Suprapubic skin (tissue), 4 donors: ENCODE measurements at regions not wholly inside any gene's neighbourhood (a gene's known extent, or its start where the extent isn't known, plus 50 kb on each side); places are given as distances from the start of the nearest gene placed in this dataset.

ENCODE experiments used
- DNase-seq, 2 donors: peaks; one replicate each; pipeline ENCODE4 v3.0.0-alpha.2; 2019; ENCODE audit warnings: low spot score in 2 of 2
- H3K27ac ChIP-seq: fragments of 200-600 bp; sonication (generic); one replicate; pipeline ENCODE4 v1.5.1; 2019
- H3K27me3 ChIP-seq: fragments of 200-600 bp; sonication (generic); one replicate; pipeline ENCODE4 v1.5.1; 2019
- H3K36me3 ChIP-seq: fragments of 200-600 bp; sonication (generic); one replicate; pipeline ENCODE4 v1.5.1; 2019
- H3K4me1 ChIP-seq: fragments of 200-600 bp; sonication (generic); one replicate; pipeline ENCODE4 v1.5.1; 2019
- H3K4me3 ChIP-seq: fragments of 200-600 bp; sonication (generic); one replicate; pipeline ENCODE4 v1.5.1; 2019; ENCODE audit warnings: mild to moderate bottlenecking
- H3K9me3 ChIP-seq: fragments of 200-600 bp; sonication (generic); one replicate; pipeline ENCODE4 v1.5.1; 2019
- EP300 ChIP-seq: sonication (generic); formaldehyde crosslinking; IDR thresholded peaks from one replicate; pipeline ENCODE4 v1.6.1; 2017; ENCODE audit warnings: antibody characterized with exemption
- POLR2A ChIP-seq, 2 donors: fragments of 450-650 bp; IDR thresholded peaks; one replicate each; pipeline ENCODE4 v1.6.1; 2017; ENCODE audit warnings: antibody characterized with exemption in 2 of 2, mild to moderate bottlenecking in 2 of 2, moderate library complexity in 2 of 2
- POLR2AphosphoS5 ChIP-seq, 3 donors: sonication (generic); formaldehyde crosslinking; IDR thresholded peaks; one replicate each; pipeline ENCODE4 v1.6.1; 2017; ENCODE audit warnings: antibody characterized with exemption in 3 of 3
- WGBS: methylation state at CpG from one replicate; pipeline ENCODE4 v1.1.5; 2018; 5-methylcytosine and 5-hydroxymethylcytosine counted together
- TF ChIP-seq, protein P1 (sequence below), 2 donors: fragments of 200-600 bp in 1 of 2; fragments of 450-650 bp in 1 of 2; sonication (generic) in 1 of 2; IDR thresholded peaks; one replicate each; pipeline ENCODE4 v1.5.1; 2016 to 2019; ENCODE audit warnings: antibody characterized with exemption in 2 of 2, mild to moderate bottlenecking in 1 of 2, moderate library complexity in 1 of 2

DNA sequence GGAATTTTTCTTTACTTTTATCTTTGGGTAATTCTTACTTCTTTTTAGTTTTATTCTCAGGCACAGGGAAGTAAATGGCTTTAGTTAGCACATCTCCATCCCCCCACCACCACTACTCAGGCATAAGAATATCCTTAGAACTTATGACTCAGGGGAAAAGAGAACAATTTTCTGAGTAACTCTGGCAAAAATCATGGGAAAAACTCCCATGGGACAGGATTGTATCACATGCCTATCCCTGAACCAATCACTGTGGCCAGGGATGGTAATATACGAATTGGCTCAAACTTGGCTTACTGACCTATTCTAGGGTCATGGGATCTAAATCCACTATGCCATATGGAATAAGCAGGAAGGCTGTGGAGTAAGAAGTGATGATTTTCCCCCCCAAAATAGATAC lies 339.1 kb downstream of the BTBD3 start:
- Histone ChIP-seq H3K36me3 (no peaks in the 10 kb centered on the region), H3K27me3 (no peaks in the 10 kb centered on the region), H3K9me3 (no peaks in the 10 kb centered on the region), H3K4me1 (no peaks in the 10 kb centered on the region), H3K27ac (no peak overlapping the region), H3K4me3 (no peak overlapping the region)
- no peak for DNase-seq
- 42% methylated on average over 1 of the region's 1 CpG for WGBS
- TF ChIP-seq POLR2AphosphoS5 (IDR thresholded peaks at IDR 0.05) (no peak), EP300 (no peak), POLR2A (IDR thresholded peaks at IDR 0.05) (no peak)
- TF ChIP-seq, protein P1, sequence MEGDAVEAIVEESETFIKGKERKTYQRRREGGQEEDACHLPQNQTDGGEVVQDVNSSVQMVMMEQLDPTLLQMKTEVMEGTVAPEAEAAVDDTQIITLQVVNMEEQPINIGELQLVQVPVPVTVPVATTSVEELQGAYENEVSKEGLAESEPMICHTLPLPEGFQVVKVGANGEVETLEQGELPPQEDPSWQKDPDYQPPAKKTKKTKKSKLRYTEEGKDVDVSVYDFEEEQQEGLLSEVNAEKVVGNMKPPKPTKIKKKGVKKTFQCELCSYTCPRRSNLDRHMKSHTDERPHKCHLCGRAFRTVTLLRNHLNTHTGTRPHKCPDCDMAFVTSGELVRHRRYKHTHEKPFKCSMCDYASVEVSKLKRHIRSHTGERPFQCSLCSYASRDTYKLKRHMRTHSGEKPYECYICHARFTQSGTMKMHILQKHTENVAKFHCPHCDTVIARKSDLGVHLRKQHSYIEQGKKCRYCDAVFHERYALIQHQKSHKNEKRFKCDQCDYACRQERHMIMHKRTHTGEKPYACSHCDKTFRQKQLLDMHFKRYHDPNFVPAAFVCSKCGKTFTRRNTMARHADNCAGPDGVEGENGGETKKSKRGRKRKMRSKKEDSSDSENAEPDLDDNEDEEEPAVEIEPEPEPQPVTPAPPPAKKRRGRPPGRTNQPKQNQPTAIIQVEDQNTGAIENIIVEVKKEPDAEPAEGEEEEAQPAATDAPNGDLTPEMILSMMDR (IDR thresholded peaks at IDR 0.05), result no peak

DNA sequence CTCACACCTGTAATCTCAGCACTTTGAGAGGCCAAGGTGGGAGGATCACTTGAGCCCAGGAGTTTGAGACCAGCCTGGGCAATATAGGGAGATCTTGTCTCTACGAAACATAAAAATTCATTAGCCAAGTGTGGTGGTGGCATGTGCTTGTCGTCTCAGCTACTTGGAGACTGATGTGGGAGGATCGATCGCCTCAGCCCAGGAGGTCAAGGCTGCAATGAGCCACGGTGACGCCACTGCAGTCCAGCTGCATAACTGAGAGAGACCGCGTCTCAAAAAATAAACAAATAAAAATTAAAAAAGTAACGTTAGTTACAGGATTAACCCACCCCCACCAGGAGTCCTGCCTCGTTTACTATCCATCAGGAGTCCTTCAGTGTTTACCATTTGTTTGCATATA lies 345.1 kb downstream of the BTBD3 start:
- TF ChIP-seq EP300 (no peak), POLR2AphosphoS5 (IDR thresholded peaks at IDR 0.05) (no peak), POLR2A (IDR thresholded peaks at IDR 0.05) (no peak)
- TF ChIP-seq, protein P1 (IDR thresholded peaks at IDR 0.05), result no peak
- Histone ChIP-seq H3K27ac (no peak overlapping the region), H3K27me3 (no peaks in the 10 kb centered on the region), H3K9me3 (no peaks in the 10 kb centered on the region), H3K4me3 (no peak overlapping the region), H3K36me3 (no peaks in the 10 kb centered on the region), H3K4me1 (no peaks in the 10 kb centered on the region)
- WGBS, result 84% methylated on average over 10 of the region's 10 CpGs
- DNase-seq, result no peak

DNA sequence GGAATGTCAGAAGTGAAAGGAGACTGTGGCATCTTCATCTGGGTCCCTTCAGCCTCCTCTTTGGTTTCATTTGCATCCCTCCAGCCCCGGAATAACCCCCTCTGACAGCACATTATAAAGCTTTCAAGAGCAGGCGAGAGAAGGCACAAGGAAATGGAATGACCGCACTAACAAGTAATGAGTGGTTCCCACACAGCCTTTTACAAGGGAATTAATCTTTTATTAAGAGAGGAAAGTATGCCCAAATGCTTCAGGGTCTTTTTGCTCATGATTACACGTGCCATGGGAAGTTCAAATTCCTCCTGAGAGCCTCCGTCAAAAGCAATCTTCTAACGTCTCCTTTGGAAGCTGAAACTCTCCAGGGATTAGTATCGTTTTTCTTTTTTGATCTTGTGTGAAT lies 347.0 kb downstream of the BTBD3 start:
- Histone ChIP-seq H3K27me3 (no peaks in the 10 kb centered on the region), H3K4me3 (no peak overlapping the region), H3K9me3 (no peaks in the 10 kb centered on the region), H3K27ac (no peak overlapping the region), H3K36me3 (no peaks in the 10 kb centered on the region), H3K4me1 (no peaks in the 10 kb centered on the region)
- DNase-seq, result no peak
- TF ChIP-seq, protein P1 (IDR thresholded peaks at IDR 0.05), result no peak
- TF ChIP-seq POLR2AphosphoS5 (IDR thresholded peaks at IDR 0.05) (no peak), EP300 (no peak), POLR2A (IDR thresholded peaks at IDR 0.05) (no peak)
- WGBS, result 50% methylated on average over 7 of the region's 7 CpGs

DNA sequence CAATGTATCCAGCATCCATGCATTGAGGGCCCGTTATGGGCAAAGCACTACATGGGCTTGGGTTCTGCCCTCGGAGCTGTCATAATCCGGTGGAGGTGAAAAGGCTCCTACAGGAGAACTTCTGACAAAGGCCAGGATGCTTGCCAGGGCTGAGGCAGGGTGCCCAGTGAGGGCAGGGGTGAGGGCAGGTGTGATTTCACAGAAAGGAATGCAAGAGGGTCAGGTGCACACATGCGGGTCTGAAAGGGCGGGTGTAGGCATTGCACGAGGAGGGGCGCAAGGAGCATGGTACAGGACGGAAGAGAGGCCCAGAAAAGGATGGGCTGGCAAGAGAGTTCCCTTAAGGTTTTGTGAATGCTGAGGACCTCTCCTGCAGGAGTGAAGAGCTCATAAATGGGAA lies 348.0 kb downstream of the BTBD3 start:
- no peaks in the 10 kb centered on the region for H3K36me3 ChIP-seq
- 89% methylated on average over 8 of the region's 8 CpGs for WGBS
- TF ChIP-seq EP300 (no peak), POLR2AphosphoS5 (IDR thresholded peaks at IDR 0.05) (no peak), POLR2A (IDR thresholded peaks at IDR 0.05) (no peak)
- TF ChIP-seq, protein P1 (IDR thresholded peaks at IDR 0.05), result no peak
- H3K27ac ChIP-seq, result no peak overlapping the region
- no peaks in the 10 kb centered on the region for H3K9me3 ChIP-seq
- DNase-seq, result no peak
- no peaks in the 10 kb centered on the region for H3K4me1 ChIP-seq
- H3K27me3 ChIP-seq, result no peaks in the 10 kb centered on the region
- no peak overlapping the region for H3K4me3 ChIP-seq

DNA sequence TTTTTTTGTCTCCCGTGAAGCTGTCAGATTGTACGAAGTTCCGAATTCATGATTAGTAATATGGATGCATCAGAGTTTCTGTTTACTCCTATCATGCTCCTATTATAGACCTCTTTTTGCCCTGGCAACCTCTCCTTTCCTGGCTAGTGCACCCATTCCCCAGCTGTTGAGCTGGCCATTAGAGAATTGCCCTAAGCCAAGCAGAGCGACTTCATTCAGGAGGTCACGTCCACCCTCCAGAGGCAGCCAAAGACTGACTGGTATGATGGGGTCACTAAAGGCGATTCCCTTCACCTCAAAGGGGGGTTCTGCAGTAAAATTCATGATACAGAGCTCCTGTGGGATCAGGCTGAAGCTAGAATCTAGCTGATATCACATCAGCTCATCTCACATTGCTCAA lies 351.9 kb downstream of the BTBD3 start:
- DNase-seq, result no peak
- TF ChIP-seq, protein P1 (IDR thresholded peaks at IDR 0.05), result no peak
- TF ChIP-seq EP300 (no peak), POLR2A (IDR thresholded peaks at IDR 0.05) (no peak), POLR2AphosphoS5 (IDR thresholded peaks at IDR 0.05) (no peak)
- Histone ChIP-seq H3K27me3 (no peaks in the 10 kb centered on the region), H3K36me3 (no peaks in the 10 kb centered on the region), H3K27ac (no peak overlapping the region), H3K9me3 (no peaks in the 10 kb centered on the region), H3K4me1 (no peaks in the 10 kb centered on the region), H3K4me3 (no peak overlapping the region)
- WGBS, result 86% methylated on average over 6 of the region's 6 CpGs
